Ovary (tissue), 3 donors: ENCODE measurements at regions not wholly inside any gene's neighbourhood (a gene's known extent, or its start where the extent isn't known, plus 50 kb on each side); places are given as distances from the start of the nearest gene placed in this dataset.

ENCODE experiments used
- EP300 ChIP-seq: sonication (generic); formaldehyde crosslinking; IDR thresholded peaks from one replicate; pipeline ENCODE4 v1.6.1; 2017; ENCODE audit warnings: antibody characterized with exemption
- POLR2A ChIP-seq: fragments of 450-650 bp; IDR thresholded peaks from one replicate; pipeline ENCODE4 v1.6.1; 2017; ENCODE audit warnings: antibody characterized with exemption, mild to moderate bottlenecking, moderate library complexity
- TF ChIP-seq, protein P1 (sequence below), 3 donors: fragments of 450-650 bp in 2 of 3; fragments of 200-600 bp in 1 of 3; IDR thresholded peaks; one replicate each; pipeline versions ENCODE4 v1.5.1 to v1.8.0; 2016 to 2022; ENCODE audit warnings: antibody characterized with exemption in 3 of 3, mild to moderate bottlenecking in 1 of 3
- donor health status: DM: no; HTN: no; CAD: no.

DNA sequence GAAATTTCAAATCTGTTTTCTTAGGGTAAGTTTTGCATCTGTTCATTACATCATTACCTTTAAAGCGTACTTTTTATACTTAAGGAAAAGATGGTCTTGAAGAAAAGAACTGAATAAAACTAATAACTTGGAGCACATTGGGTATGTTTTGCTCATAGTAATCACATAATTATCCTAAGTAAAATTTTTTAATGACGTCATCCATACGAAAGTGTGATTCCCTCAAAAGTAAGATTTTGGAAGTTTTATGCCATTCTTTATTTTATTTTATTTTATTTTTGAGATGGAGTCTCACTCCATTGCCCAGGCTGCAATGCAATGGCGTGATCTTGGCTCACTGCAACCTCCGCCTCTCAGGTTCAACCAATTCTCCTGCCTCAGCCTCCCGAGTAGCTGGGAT lies 1516.6 kb upstream of the TENM3 start:
- TF ChIP-seq, protein P1, sequence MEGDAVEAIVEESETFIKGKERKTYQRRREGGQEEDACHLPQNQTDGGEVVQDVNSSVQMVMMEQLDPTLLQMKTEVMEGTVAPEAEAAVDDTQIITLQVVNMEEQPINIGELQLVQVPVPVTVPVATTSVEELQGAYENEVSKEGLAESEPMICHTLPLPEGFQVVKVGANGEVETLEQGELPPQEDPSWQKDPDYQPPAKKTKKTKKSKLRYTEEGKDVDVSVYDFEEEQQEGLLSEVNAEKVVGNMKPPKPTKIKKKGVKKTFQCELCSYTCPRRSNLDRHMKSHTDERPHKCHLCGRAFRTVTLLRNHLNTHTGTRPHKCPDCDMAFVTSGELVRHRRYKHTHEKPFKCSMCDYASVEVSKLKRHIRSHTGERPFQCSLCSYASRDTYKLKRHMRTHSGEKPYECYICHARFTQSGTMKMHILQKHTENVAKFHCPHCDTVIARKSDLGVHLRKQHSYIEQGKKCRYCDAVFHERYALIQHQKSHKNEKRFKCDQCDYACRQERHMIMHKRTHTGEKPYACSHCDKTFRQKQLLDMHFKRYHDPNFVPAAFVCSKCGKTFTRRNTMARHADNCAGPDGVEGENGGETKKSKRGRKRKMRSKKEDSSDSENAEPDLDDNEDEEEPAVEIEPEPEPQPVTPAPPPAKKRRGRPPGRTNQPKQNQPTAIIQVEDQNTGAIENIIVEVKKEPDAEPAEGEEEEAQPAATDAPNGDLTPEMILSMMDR (IDR thresholded peaks at IDR 0.05) = no peak
- no peak for TF ChIP-seq POLR2A
- TF ChIP-seq EP300 = no peak
